ENCODE measurements at regions not wholly inside any gene's neighbourhood (a gene's known extent, or its start where the extent isn't known, plus 50 kb on each side); places are given as distances from the start of the nearest gene placed in this dataset.

DNA sequence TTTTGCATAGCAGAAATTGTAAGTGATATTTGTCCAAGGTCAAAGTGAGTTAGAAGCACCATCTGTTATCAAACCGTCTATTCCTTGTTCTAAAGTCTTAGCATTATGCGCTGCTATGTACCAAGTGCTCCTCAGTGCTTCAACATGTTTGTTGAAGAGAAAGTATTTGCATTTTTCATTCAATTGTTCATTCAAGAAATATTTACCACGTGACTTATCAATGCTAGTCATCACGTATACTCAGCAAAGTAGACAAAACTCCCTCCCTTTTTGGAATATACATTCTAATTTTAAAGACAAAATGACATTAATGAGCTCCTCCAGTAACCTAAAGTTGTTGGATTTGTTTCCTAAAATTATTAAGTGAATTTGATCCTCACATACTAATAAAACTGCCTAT, 388.0 kb upstream of the CDH8 start:
- DNase-seq (no peak), ATAC-seq (replicated peaks in 1 of 2) (no peak)
- no peak overlapping the region for H3K4me3 Mint-ChIP-seq
- H3K36me3 Mint-ChIP-seq (ENCODE audit: insufficient read depth in 2 of 2) = peaks cover 0 to 2% of the 10 kb centered on the region in 2 donors
- H3K27ac Mint-ChIP-seq = no peak overlapping the region
- peaks cover 4 to 6% of the 10 kb centered on the region in 2 donors for H3K9me3 Mint-ChIP-seq
- no peaks in the 10 kb centered on the region for H3K4me1 Mint-ChIP-seq (ENCODE audit: low read depth)
- no peaks in the 10 kb centered on the region for H3K27me3 Mint-ChIP-seq (ENCODE audit: low read depth)

DNA sequence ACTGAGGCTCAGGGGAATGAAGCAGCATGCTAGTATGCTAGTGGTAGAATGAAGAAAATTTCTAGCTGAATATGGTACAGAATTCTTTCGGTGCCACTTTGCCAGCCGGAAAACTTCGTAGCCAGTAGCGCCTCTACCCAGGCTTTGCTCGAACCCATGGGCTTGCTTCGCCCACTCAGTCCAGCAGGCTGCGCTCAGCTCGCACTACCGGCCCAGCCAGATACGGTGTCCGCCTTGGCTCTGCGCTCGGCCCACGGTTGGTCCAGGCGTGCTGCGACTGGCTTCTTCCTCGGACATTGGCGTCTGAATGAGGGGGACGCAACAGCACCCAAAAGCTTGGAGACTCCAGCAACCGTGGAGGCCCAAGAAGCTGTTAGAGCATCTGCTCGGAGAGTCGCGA, 372.5 kb upstream of the CDH8 start:
- Mint-ChIP-seq H3K4me1 (ENCODE audit: low read depth) (no peaks in the 10 kb centered on the region), H3K9me3 (peaks cover 8 to 19% of the 10 kb centered on the region in 2 donors), H3K27ac (no peak overlapping the region), H3K27me3 (ENCODE audit: low read depth) (no peaks in the 10 kb centered on the region), H3K4me3 (no peak overlapping the region), H3K36me3 (ENCODE audit: insufficient read depth in 2 of 2) (peaks cover 0 to 2% of the 10 kb centered on the region in 2 donors)
- DNase-seq (no peak), ATAC-seq (replicated peaks in 1 of 2) (no peak)

DNA sequence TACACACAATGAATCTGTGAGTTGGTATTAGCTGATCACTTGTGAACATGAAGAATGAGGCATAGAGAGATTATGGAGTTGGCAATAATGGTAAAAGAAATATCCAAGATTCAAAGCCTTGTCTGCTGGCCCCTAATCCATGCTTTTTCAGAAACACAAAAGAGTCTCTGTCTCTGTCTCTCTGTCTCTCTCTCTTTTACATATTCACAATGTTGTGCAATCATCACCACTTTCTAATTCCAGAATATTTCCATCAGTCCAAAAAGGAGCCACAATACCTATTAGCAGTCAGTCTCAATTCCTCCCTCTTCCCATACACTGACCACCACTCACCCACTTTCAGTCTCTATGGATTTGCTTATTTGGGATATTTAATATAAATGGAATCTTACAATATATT, 370.1 kb upstream of the CDH8 start:
- Mint-ChIP-seq H3K4me3 (no peak overlapping the region), H3K9me3 (peaks cover 10 to 21% of the 10 kb centered on the region in 2 donors), H3K36me3 (ENCODE audit: insufficient read depth in 2 of 2) (peaks cover 0 to 2% of the 10 kb centered on the region in 2 donors), H3K27me3 (ENCODE audit: low read depth) (no peaks in the 10 kb centered on the region), H3K4me1 (ENCODE audit: low read depth) (no peaks in the 10 kb centered on the region), H3K27ac (no peak overlapping the region)
- ATAC-seq (replicated peaks in 1 of 2) = no peak
- no peak for DNase-seq

DNA sequence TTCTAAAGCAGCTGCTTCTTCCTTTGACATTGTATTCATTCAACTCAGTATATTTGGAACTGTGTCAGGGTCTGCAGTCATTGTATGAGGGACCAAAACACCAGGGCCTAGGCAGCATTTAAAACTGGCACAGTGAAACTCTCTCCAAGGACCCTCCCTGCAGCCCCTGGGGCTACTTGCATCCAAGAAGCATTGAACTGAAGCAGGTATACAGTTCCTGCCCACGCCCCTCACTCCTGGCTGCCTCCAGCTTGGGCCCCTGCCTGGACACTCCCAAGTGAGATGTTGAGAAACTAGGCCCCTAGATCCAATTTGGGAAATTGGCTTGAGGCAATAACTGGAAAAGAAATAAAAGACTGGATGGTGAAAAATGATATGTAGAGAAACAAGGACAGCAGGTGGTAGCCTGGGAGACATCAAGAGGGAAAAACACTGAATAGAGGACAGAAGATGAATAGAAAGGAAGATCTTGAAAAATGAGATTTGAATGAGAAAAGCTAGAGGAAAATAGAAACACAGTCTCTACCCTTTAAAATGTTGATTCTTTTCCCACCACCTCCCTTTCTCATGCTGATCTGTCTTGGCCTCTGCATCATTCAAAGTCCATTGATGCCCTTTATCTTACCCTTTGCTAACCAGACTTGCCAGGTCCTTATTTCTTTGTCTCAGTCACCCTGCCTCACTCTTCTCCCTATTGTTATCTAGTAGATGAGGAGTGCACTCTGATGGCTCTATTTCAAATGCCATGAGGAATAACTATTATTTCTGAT, 368.8 kb upstream of the CDH8 start:
- no peak for ATAC-seq (replicated peaks in 1 of 2)
- no peaks in the 10 kb centered on the region for H3K4me1 Mint-ChIP-seq (ENCODE audit: low read depth)
- no peaks in the 10 kb centered on the region for H3K27me3 Mint-ChIP-seq (ENCODE audit: low read depth)

DNA sequence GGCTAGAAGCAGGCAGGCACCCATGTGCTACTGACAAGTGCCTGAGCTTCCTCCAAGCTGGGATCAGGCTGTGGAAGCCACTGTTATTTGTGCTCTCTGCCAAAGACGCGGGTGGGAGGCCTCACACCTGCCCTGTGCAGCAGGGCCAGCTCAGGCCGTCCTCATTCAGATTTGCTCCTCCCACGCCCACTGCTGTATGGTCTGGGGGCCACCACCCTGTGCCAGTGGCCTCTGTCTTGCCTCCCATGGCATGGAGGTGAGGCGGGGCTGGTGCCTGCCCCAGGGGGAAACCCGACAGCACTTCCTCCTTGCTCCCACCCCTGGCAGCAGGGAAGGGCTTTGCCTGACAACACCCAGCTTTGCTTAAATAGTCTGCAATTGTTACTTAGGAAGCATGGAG, 356.5 kb upstream of the CDH8 start:
- DNase-seq = no peak
- no peaks in the 10 kb centered on the region for H3K4me1 Mint-ChIP-seq (ENCODE audit: low read depth)
- no peak for ATAC-seq (replicated peaks in 1 of 2)
- no peak overlapping the region for H3K27ac Mint-ChIP-seq
- no peak overlapping the region for H3K4me3 Mint-ChIP-seq
- peaks cover 0 to 1% of the 10 kb centered on the region in 2 donors for H3K36me3 Mint-ChIP-seq (ENCODE audit: insufficient read depth in 2 of 2)
- H3K9me3 Mint-ChIP-seq = peaks cover 7 to 20% of the 10 kb centered on the region in 2 donors
- no peaks in the 10 kb centered on the region for H3K27me3 Mint-ChIP-seq (ENCODE audit: low read depth)

More for the DNA sequence above, 368.8 kb upstream of the CDH8 start:
- H3K9me3 Mint-ChIP-seq = peaks cover 6 to 19% of the 10 kb centered on the region in 2 donors
- H3K4me3 Mint-ChIP-seq = no peak overlapping the region
- peaks cover 0 to 2% of the 10 kb centered on the region in 2 donors for H3K36me3 Mint-ChIP-seq (ENCODE audit: insufficient read depth in 2 of 2)
- no peak overlapping the region for H3K27ac Mint-ChIP-seq
- DNase-seq = no peak

DNA sequence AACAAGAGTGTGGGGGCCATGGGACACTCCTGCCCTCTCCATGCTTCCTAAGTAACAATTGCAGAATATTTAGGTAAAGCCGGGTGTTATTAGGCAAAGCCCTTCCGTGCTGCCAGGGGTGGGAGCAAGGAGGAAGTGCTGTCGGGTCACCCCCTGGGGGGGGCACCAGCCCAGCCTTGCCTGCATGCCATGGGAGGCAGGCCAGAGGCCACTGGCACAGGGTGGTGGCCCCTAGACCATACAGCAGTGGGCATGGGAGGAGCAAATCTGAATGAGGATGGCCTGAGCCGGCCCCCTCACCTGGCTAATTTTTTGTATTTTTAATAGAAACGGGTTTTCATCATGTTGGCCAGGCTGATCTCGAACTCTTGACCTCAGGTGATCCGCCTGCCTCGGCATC, 355.7 kb upstream of the CDH8 start:
- Mint-ChIP-seq H3K4me1 (ENCODE audit: low read depth) (no peaks in the 10 kb centered on the region), H3K9me3 (peaks cover 9 to 21% of the 10 kb centered on the region in 2 donors), H3K36me3 (ENCODE audit: insufficient read depth in 2 of 2) (peaks cover 0 to 3% of the 10 kb centered on the region in 2 donors), H3K27ac (no peak overlapping the region), H3K27me3 (ENCODE audit: low read depth) (no peaks in the 10 kb centered on the region), H3K4me3 (no peak overlapping the region)
- ATAC-seq (replicated peaks in 1 of 2) (no peak), DNase-seq (no peak)

DNA sequence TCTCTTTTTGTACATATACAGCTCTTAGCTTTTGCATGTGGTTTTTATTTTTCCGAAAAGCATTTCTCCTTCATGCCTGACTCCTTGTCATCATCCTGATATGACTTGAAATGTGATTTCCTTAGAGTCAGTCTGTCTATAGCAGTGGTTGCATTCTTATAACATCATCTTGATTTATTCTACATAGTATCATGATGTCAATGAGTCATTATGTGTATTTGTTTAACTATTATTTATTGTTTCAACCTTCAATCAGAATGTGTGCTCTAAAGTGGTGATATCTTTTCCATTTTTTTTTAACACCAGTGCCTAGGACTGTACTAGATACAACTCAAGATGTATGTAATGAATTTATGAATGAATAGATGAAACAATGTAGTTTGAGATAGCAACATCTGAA, 354.9 kb upstream of the CDH8 start:
- H3K9me3 Mint-ChIP-seq = peaks cover 4 to 18% of the 10 kb centered on the region in 2 donors
- H3K27me3 Mint-ChIP-seq (ENCODE audit: low read depth) = no peaks in the 10 kb centered on the region
- H3K36me3 Mint-ChIP-seq (ENCODE audit: insufficient read depth in 2 of 2) = peaks cover 0 to 3% of the 10 kb centered on the region in 2 donors
- ATAC-seq (replicated peaks in 1 of 2) (no peak), DNase-seq (no peak)
- H3K27ac Mint-ChIP-seq = no peak overlapping the region
- H3K4me3 Mint-ChIP-seq = no peak overlapping the region
- no peaks in the 10 kb centered on the region for H3K4me1 Mint-ChIP-seq (ENCODE audit: low read depth)

DNA sequence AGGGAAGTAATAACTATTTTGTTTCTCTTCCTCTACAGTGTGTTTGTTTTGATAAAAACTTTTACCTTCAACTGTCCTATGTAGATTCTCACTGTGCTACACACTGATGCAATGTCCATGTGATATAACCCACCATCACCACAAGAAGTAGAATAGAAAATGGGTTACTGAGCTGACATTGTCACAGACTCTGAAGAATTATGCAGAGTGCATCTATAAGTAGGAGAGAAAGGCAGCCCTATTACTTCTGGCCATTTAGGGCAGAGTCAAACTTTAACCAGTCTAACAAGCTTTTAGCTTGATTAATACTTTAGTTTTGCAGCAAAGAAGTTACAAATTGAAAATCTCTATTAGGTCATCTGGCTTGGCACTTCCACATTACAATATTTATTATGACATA, 354.0 kb upstream of the CDH8 start:
- Mint-ChIP-seq H3K36me3 (ENCODE audit: insufficient read depth in 2 of 2) (peaks cover 0 to 3% of the 10 kb centered on the region in 2 donors), H3K9me3 (peaks cover 4 to 18% of the 10 kb centered on the region in 2 donors), H3K4me1 (ENCODE audit: low read depth) (no peaks in the 10 kb centered on the region)

DNA sequence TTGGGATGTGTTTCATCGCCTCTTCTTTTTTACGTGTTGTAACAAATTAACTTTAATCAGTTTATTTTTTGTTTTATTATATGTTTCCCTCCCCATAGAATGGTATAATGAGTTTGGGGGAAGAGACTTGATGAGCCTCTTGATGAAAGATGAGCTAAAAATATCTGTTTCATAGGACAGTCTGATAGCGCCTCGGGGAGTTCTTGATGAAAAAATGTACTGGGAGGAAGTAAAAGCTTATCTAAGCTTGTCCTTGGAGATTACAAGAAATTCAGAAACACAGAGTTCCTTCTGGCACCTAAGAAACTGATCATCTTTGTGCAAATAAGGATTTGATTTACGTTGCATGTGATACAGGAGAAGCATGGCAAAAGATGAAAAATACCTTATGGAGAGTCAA, 350.2 kb upstream of the CDH8 start:
- Mint-ChIP-seq H3K27ac (no peak overlapping the region), H3K36me3 (ENCODE audit: insufficient read depth in 2 of 2) (peaks cover 0 to 3% of the 10 kb centered on the region in 2 donors), H3K4me3 (no peak overlapping the region), H3K4me1 (ENCODE audit: low read depth) (no peaks in the 10 kb centered on the region), H3K9me3 (peaks cover 7 to 18% of the 10 kb centered on the region in 2 donors), H3K27me3 (ENCODE audit: low read depth) (no peaks in the 10 kb centered on the region)
- ATAC-seq (replicated peaks in 1 of 2) = no peak
- DNase-seq = no peak

More for the DNA sequence above, 354.0 kb upstream of the CDH8 start:
- Mint-ChIP-seq H3K27me3 (ENCODE audit: low read depth) (no peaks in the 10 kb centered on the region), H3K4me3 (no peak overlapping the region), H3K27ac (no peak overlapping the region)
- DNase-seq = no peak
- no peak for ATAC-seq (replicated peaks in 1 of 2)

DNA sequence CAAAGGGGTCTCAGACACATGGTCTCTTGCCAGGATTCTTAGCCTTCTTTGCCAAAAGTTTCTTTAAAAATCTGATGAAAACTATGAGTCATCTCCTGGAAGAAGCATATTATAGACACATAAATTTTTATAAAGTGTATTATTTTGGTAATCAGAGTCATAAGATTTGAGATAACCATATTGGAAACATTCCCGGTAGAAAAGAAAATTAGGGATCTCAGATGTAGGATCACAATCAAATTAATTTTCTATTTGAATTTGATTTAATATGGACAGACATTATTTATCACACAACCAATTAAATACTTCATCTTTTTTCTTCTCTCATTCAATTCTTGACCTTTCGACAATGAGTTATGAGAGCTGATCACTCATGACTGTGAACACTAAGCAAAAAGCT, 347.7 kb upstream of the CDH8 start:
- H3K27me3 Mint-ChIP-seq (ENCODE audit: low read depth) = no peaks in the 10 kb centered on the region
- no peak for ATAC-seq (replicated peaks in 1 of 2)
- H3K9me3 Mint-ChIP-seq = peaks cover 9% of the 10 kb centered on the region in 2 donors
- no peak overlapping the region for H3K27ac Mint-ChIP-seq
- H3K4me3 Mint-ChIP-seq = no peak overlapping the region
- no peak for DNase-seq
- no peaks in the 10 kb centered on the region for H3K4me1 Mint-ChIP-seq (ENCODE audit: low read depth)
- H3K36me3 Mint-ChIP-seq (ENCODE audit: insufficient read depth in 2 of 2) = peaks cover 0 to 2% of the 10 kb centered on the region in 2 donors

DNA sequence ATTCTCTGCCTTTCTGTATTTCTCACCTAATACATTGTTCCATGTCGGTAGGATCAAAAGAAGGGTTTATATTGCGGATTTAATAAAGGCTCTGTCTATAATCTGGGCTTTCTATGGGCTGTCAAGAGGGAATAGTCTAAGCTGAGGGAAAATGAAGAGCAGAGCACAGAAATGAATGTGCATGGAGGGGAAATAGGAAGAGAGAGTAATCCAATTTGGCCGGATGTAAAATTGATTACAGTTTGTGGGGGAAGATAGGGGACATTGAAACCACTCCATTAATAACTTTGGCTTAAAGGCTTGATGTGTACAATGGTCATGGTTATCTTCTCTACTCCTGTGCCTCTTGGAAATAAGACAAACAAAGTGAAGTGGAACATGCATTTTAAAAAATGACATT, 334.2 kb upstream of the CDH8 start:
- peaks cover 9 to 19% of the 10 kb centered on the region in 2 donors for H3K9me3 Mint-ChIP-seq
- no peak overlapping the region for H3K4me3 Mint-ChIP-seq
- DNase-seq (no peak), ATAC-seq (replicated peaks in 1 of 2) (no peak)
- no peaks in the 10 kb centered on the region for H3K4me1 Mint-ChIP-seq (ENCODE audit: low read depth)
- no peaks in the 10 kb centered on the region for H3K36me3 Mint-ChIP-seq (ENCODE audit: insufficient read depth in 2 of 2)
- no peaks in the 10 kb centered on the region for H3K27me3 Mint-ChIP-seq (ENCODE audit: low read depth)
- H3K27ac Mint-ChIP-seq = no peak overlapping the region

DNA sequence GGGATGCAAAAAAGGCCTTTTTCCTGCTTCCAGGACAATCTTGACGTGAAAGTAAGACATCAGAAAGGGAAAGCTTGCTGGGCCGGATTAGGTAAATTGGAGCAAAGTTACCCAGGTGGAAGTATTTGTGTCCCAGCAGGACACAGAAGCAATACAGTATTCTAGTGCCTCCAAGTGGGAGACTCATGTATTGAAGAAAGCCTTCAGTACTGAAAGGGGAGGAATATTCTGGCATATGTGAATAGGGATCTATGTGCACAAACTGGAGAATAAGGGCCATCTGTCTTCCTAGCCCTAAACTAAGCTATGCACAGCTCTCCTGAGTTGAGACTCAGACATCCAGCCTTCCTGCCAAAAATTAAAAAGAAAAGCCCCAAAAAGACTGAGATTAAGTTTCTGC, 327.3 kb upstream of the CDH8 start:
- H3K36me3 Mint-ChIP-seq (ENCODE audit: insufficient read depth in 2 of 2) = no peaks in the 10 kb centered on the region
- ATAC-seq (replicated peaks in 1 of 2) (no peak), DNase-seq (no peak)
- no peaks in the 10 kb centered on the region for H3K4me1 Mint-ChIP-seq (ENCODE audit: low read depth)
- H3K4me3 Mint-ChIP-seq = no peak overlapping the region
- H3K27me3 Mint-ChIP-seq (ENCODE audit: low read depth) = no peaks in the 10 kb centered on the region
- H3K27ac Mint-ChIP-seq = no peak overlapping the region
- peaks cover 9 to 10% of the 10 kb centered on the region in 2 donors for H3K9me3 Mint-ChIP-seq

DNA sequence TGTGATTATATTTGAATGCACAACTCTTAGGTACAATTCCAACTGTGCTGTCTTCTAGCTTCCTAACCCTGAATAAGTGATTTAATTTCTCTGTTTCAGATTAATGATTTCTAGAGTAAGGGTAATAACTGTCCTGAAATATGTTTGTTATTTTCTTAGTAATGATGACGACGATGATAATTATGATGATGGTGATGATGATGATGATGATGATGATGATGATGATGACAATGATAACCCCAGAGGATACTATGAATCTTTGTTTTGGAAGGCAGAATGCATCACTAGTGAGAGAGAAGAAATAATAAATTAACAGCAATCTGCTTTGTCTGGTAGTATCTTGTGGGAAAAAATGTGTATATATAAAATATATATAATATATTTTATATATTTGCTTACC, 317.1 kb upstream of the CDH8 start:
- no peak overlapping the region for H3K4me3 Mint-ChIP-seq
- no peaks in the 10 kb centered on the region for H3K27me3 Mint-ChIP-seq (ENCODE audit: low read depth)
- H3K4me1 Mint-ChIP-seq (ENCODE audit: low read depth) = no peaks in the 10 kb centered on the region
- H3K27ac Mint-ChIP-seq = no peak overlapping the region
- DNase-seq (no peak), ATAC-seq (replicated peaks in 1 of 2) (no peak)
- peaks cover 4 to 7% of the 10 kb centered on the region in 2 donors for H3K9me3 Mint-ChIP-seq
- H3K36me3 Mint-ChIP-seq (ENCODE audit: insufficient read depth in 2 of 2) = no peaks in the 10 kb centered on the region

DNA sequence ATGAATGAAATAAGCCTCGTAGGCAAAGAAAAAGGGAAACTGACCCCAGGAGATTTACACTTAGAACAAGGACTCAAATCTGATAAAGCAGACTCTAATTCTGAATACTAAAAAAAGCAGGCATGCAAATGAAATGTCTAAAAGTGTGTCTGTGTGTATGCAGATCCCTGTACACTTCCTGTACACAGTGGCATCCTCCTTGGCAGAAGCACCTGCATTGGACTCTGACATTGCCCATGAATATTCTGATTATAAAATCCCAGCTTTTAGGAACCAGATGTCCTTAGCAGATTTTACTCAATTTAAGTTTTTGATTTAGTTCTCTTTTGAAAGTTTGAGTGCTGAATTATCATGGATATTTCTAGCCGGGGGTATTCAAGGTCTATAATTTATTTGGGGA, 306.0 kb upstream of the CDH8 start:
- DNase-seq (no peak), ATAC-seq (replicated peaks in 1 of 2) (no peak)
- Mint-ChIP-seq H3K27ac (no peak overlapping the region), H3K4me1 (ENCODE audit: low read depth) (no peaks in the 10 kb centered on the region), H3K4me3 (no peak overlapping the region), H3K27me3 (ENCODE audit: low read depth) (no peaks in the 10 kb centered on the region), H3K9me3 (peaks cover 10 to 14% of the 10 kb centered on the region in 2 donors), H3K36me3 (ENCODE audit: insufficient read depth in 2 of 2) (peaks cover 3 to 6% of the 10 kb centered on the region in 2 donors)
